ENCODE measurements at regions not wholly inside any gene's neighbourhood (a gene's known extent, or its start where the extent isn't known, plus 50 kb on each side); places are given as distances from the start of the nearest gene placed in this dataset.

- TF ChIP-seq REST (IDR thresholded peaks at IDR 0.05; ENCODE audit: low read depth) = no peak
Observed at GRCh38 chr18:1253827-1254226, 349.2 kb downstream of the ADCYAP1 start (continued).

GRCh38 chr18:1261054-1261453 is 356.4 kb downstream of the ADCYAP1 start:
- Histone ChIP-seq H4K20me1 (ENCODE audit: insufficient read depth) (no peaks in the 10 kb centered on the region), H2AFZ (ENCODE audit: low read depth, low read length, poor library complexity, severe bottlenecking) (no peak overlapping the region), H3K27me3 (ENCODE audit: insufficient read depth, low read length) (no peaks in the 10 kb centered on the region), H3K9me3 (ENCODE audit: control insufficient read depth in 1 of 2, insufficient read depth in 1 of 2, low read depth in 1 of 2, low read length in 2 of 2) (no peaks in the 10 kb centered on the region), H3K4me1 (ENCODE audit: control insufficient read depth in 1 of 2, insufficient read depth in 2 of 2, low read length in 2 of 2) (no peaks in the 10 kb centered on the region), H3K4me2 (ENCODE audit: low read length) (no peak overlapping the region), H3K9me2 (ENCODE audit: insufficient read depth) (no peaks in the 10 kb centered on the region), H3K4me3 (replicated peaks in 1 of 2; ENCODE audit: low read depth in 1 of 2, low read length in 2 of 2) (no peak overlapping the region), H3K36me3 (ENCODE audit: control insufficient read depth in 1 of 2, insufficient read depth in 2 of 2, low read length in 2 of 2) (no peaks in the 10 kb centered on the region), H3K9ac (ENCODE audit: low read length) (no peak overlapping the region), H3K27ac (ENCODE audit: low read depth, low read length) (no peak overlapping the region), H3K79me2 (ENCODE audit: insufficient read depth, low read length) (no peaks in the 10 kb centered on the region)
- intact Hi-C loops (cut with micrococcal nuclease) = no loop called here
- no TSS peak for BruUV-seq (replicated peaks)
- DNase-seq (ENCODE audit: low read depth, low spot score) (no peak), ATAC-seq (no peak)
- RAD21 ChIA-PET (ENCODE audit: low non-redundant PET in 1 of 2, low total read pairs in 2 of 2, uncharacterized antibody in 2 of 2, unreplicated experiment in 2 of 2) = no interaction called here
- TF ChIP-seq ZFX (IDR thresholded peaks at IDR 0.05) (no peak), SP1 (IDR thresholded peaks at IDR 0.05; ENCODE audit: low read depth) (no peak), EZH2 (IDR thresholded peaks at IDR 0.05) (no peak), RAD21 (IDR thresholded peaks at IDR 0.05; ENCODE audit: low read depth) (no peak), TCF7L2 (IDR thresholded peaks at IDR 0.05; ENCODE audit: borderline replicate concordance, extremely low read depth, insufficient read depth, insufficient read length) (no peak), SRF (IDR thresholded peaks at IDR 0.05; ENCODE audit: low read depth) (no peak), MAX (IDR thresholded peaks at IDR 0.05) (no peak), FOSL1 (IDR thresholded peaks at IDR 0.05; ENCODE audit: low read depth) (no peak), CTCF (IDR thresholded peaks at IDR 0.05 in 2 of 3, conservative IDR thresholded peaks at IDR 0.05 in 1 of 3; ENCODE audit: borderline replicate concordance in 1 of 3, insufficient read depth in 1 of 3, low read depth in 2 of 3, low read length in 2 of 3) (no peak), YY1 (IDR thresholded peaks at IDR 0.05; ENCODE audit: extremely low read depth, insufficient replicate concordance, low read depth, low read length) (no peak), ATF3 (IDR thresholded peaks at IDR 0.05) (no peak), POLR2A (IDR thresholded peaks at IDR 0.05; ENCODE audit: borderline replicate concordance, extremely low read depth, insufficient read depth, insufficient read length) (no peak), POLR2AphosphoS5 (IDR thresholded peaks at IDR 0.05; ENCODE audit: low read depth, low read length) (no peak), JUND (IDR thresholded peaks at IDR 0.05) (no peak), SIN3A (IDR thresholded peaks at IDR 0.05; ENCODE audit: low read depth) (no peak), ZNF274 (IDR thresholded peaks at IDR 0.05; ENCODE audit: low read depth, low read length) (no peak), EZH2phosphoT487 (IDR thresholded peaks at IDR 0.05; ENCODE audit: borderline replicate concordance) (no peak)
- CTCF ChIA-PET = no interaction called here
- POLR2A ChIA-PET = no interaction called here
